GM12891 (cell line): ENCODE measurements at regions not wholly inside any gene's neighbourhood (a gene's known extent, or its start where the extent isn't known, plus 50 kb on each side); places are given as distances from the start of the nearest gene placed in this dataset.

Experiments used
- POLR2A ChIP-seq: IDR thresholded peaks from 2 replicates; pipeline ENCODE4 v1.6.1; 2011; ENCODE audit warnings: low read depth, low read length, control low read depth
- POLR2AphosphoS5 ChIP-seq: IDR thresholded peaks from 2 replicates; pipeline ENCODE4 v1.6.1; 2011; ENCODE audit warnings: low read depth, low read length, control low read depth
- POU2F2 ChIP-seq: IDR thresholded peaks from 2 replicates; pipeline ENCODE4 v1.6.1; 2011; ENCODE audit warnings: low read depth, mild to moderate bottlenecking, control low read depth, low read length, moderate library complexity
- TAF1 ChIP-seq: IDR thresholded peaks from 2 replicates; pipeline ENCODE4 v1.6.1; 2011; ENCODE audit warnings: low read depth, low read length, control low read depth

GRCh38 chr4:128451270-128451905 lies 163.8 kb upstream of the PGRMC2 start:
- no peak for TF ChIP-seq TAF1
- no peak for TF ChIP-seq POLR2A
- no peak for TF ChIP-seq POU2F2
- no peak for TF ChIP-seq POLR2AphosphoS5
